GM12878 (cell line): ENCODE measurements at regions not wholly inside any gene's neighbourhood (a gene's known extent, or its start where the extent isn't known, plus 50 kb on each side); places are given as distances from the start of the nearest gene placed in this dataset.

Experiments used
- ATAC-seq: fragments of 200-7000 bp; cut with Tn5 transposase; 3 replicates; pipeline ENCODE4 v1.9.1; 2020; ENCODE audit warnings: mild to moderate bottlenecking, moderate library complexity
- BruUV-seq: library from RNA; stranded (reverse); fragments of 400-500 nt; replicated peaks from 2 replicates; lab custom pipeline; 2021; lab: Mats Ljungman, UMichigan
- CTCF ChIA-PET: fragments of 300-600 bp; sonication (Branson Sonifier 250); formaldehyde crosslinking; extraction: SDS; loops from one replicate; lab custom pipeline; 2021; ENCODE audit warnings: inconsistent platforms; lab: Yijun Ruan, JAX
- POLR2A ChIA-PET: fragments of 350-600 bp; formaldehyde crosslinking; extraction: SDS; loops from one replicate; lab custom pipeline; 2021; ENCODE audit warnings: inconsistent platforms; lab: Charles Lee
- RAD21 ChIA-PET: fragments of 300-600 bp; sonication (Branson Sonifier 250); formaldehyde crosslinking; loops from one replicate; lab custom pipeline; 2023; ENCODE audit warnings: antibody characterized with exemption; ENCODE audit not compliant: unreplicated experiment; lab: Charles Lee
- SMC1A ChIA-PET: fragments of 300-600 bp; sonication (Branson Sonifier 250); formaldehyde crosslinking; loops from one replicate; lab custom pipeline; 2023; ENCODE audit not compliant: unreplicated experiment, uncharacterized antibody; lab: Charles Lee
- DNase-seq: peaks from one replicate; pipeline ENCODE4 v3.0.0-alpha.2; 2011; ENCODE audit warnings: low read depth, low spot score
- FAIRE-seq: peaks from 3 replicates; lab custom pipeline; 2011; peaks lifted over from hg19 to GRCh38; lab: Jason Lieb, UNC
- H2AFZ ChIP-seq: 2 replicates; pipeline ENCODE4 v1.6.0; 2011; ENCODE audit warnings: low read depth, low read length, control low read depth; ENCODE audit not compliant: control insufficient read depth
- H3K27ac ChIP-seq: 2 replicates; pipeline ENCODE4 v1.5.1; 2011; ENCODE audit warnings: control low read depth; ENCODE audit not compliant: control insufficient read depth, insufficient read depth
- H3K27me3 ChIP-seq, 2 experiments: replicated peaks in 1 of 2; 2 replicates each; pipeline versions ENCODE4 v1.6.0 to v1.6.1; 2011; ENCODE audit warnings: low read length in 1 of 2; ENCODE audit not compliant: control insufficient read depth in 2 of 2, insufficient read depth in 2 of 2
- H3K36me3 ChIP-seq, 2 experiments: 2 replicates each; pipeline ENCODE4 v1.5.1; 2011; ENCODE audit warnings: low read length in 1 of 2; ENCODE audit not compliant: control insufficient read depth in 2 of 2, insufficient read depth in 2 of 2
- H3K4me1 ChIP-seq: 2 replicates; pipeline ENCODE4 v1.6.1; 2011; ENCODE audit warnings: mild to moderate bottlenecking, low read length, moderate library complexity, mixed read lengths; ENCODE audit not compliant: control insufficient read depth, insufficient read depth
- H3K4me2 ChIP-seq: 2 replicates; pipeline ENCODE4 v1.6.0; 2011; ENCODE audit warnings: control low read depth; ENCODE audit not compliant: control insufficient read depth, insufficient read depth
- H3K4me3 ChIP-seq: fragments of 200-600 bp; sonication (generic); 2 replicates; pipeline ENCODE4 v1.5.1; 2016
- H3K79me2 ChIP-seq: 2 replicates; pipeline ENCODE4 v1.6.0; 2011; ENCODE audit warnings: low read length; ENCODE audit not compliant: control insufficient read depth, insufficient read depth
- H3K9ac ChIP-seq: 2 replicates; pipeline ENCODE4 v1.8.0; 2011; ENCODE audit warnings: low read length, control low read depth, mixed read lengths; ENCODE audit not compliant: control insufficient read depth, insufficient read depth
- H3K9me3 ChIP-seq: replicated peaks from 3 replicates; pipeline ENCODE4 v1.5.1; 2011; ENCODE audit warnings: mild to moderate bottlenecking, low read length; ENCODE audit not compliant: control insufficient read depth, insufficient read depth
- H4K20me1 ChIP-seq: 2 replicates; pipeline ENCODE4 v1.6.0; 2011; ENCODE audit not compliant: control insufficient read depth, insufficient read depth
- CBX3 ChIP-seq: fragments of 200-600 bp; sonication (generic); IDR thresholded peaks from 2 replicates; pipeline ENCODE4 v1.6.1; 2016; ENCODE audit warnings: low read depth, borderline replicate concordance
- KDM1A ChIP-seq: fragments of 200-600 bp; sonication (generic); IDR thresholded peaks from 2 replicates; pipeline ENCODE4 v1.6.1; 2016; ENCODE audit warnings: borderline replicate concordance
- RAD21 ChIP-seq: IDR thresholded peaks from 2 replicates; pipeline ENCODE4 v1.6.1; 2011; ENCODE audit warnings: mild to moderate bottlenecking, low read depth, low read length, moderate library complexity; ENCODE audit not compliant: insufficient read depth
- RUNX3 ChIP-seq: IDR thresholded peaks from 2 replicates; pipeline ENCODE4 v1.6.1; 2012; ENCODE audit warnings: low read length, inconsistent platforms
- SIN3A ChIP-seq: IDR thresholded peaks from 2 replicates; pipeline ENCODE4 v1.6.1; 2012; ENCODE audit warnings: low read depth, low read length, improper control_type of control experiment
- WGBS: methylation state at CpG from one replicate; pipeline ENCODE4 v1.1.6; 2016; ENCODE audit warnings: low lambda C conversion rate; ENCODE audit not compliant: insufficient replicate concordance, insufficient coverage; ENCODE audit errors: missing lambda C conversion rate; 5-methylcytosine and 5-hydroxymethylcytosine counted together
- in situ Hi-C: fragments of 300-500 bp; cut with MboI; formaldehyde crosslinking; loops from 9 replicates; pipeline ENCODE4 v1.14.3; 2018; ENCODE audit warnings: mixed read lengths
- intact Hi-C: fragments of 100-400 bp; cut with micrococcal nuclease; formaldehyde crosslinking; loops from one replicate; pipeline ENCODE4 v1.14.2; 2022; ENCODE audit not compliant: unreplicated experiment
- TF ChIP-seq, protein P1 (sequence below): IDR thresholded peaks from 2 replicates; pipeline ENCODE4 v1.6.1; 2012; ENCODE audit warnings: low read depth, low read length, improper control_type of control experiment
- TF ChIP-seq, protein P2 (sequence below): IDR thresholded peaks from 2 replicates; pipeline ENCODE4 v1.6.1; 2012; ENCODE audit warnings: improper control_type of control experiment, low read depth, low read length; ENCODE audit not compliant: insufficient replicate concordance

DNA sequence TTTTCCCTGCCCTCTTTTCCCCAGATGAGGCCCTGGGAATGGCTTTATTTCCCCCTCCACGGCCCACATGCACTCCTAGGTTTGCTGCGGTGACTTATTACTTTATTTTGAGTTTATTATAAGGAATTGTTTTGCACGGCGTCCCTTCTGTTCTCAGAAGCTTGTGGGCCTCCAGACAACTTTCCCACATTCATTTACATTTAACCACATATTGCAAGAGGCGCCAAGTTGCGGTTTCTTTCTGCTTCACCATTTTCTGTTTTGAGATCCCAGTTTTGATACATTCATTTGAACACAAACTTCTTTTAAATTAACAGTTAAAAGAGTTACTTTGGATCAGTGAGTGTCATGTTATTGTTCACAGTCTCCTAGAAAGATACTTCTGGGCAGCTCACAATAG lies 532.5 kb upstream of the MGMT start:
- ATAC-seq (no peak), FAIRE-seq (no peak), DNase-seq (no peak)
- CTCF ChIA-PET: no interaction called here
- no peaks in the 10 kb centered on the region for H3K27me3 ChIP-seq
- in situ Hi-C loops (no loop called here), intact Hi-C loops (no loop called here)
- no TSS peak for BruUV-seq
- H3K27ac ChIP-seq: no peak overlapping the region
- H3K4me3 ChIP-seq: no peak overlapping the region
- TF ChIP-seq SIN3A (no peak), RUNX3 (peak; percentile 43)
- no peaks in the 10 kb centered on the region for H3K36me3 ChIP-seq
- RAD21 ChIA-PET: no interaction called here
- no peaks in the 10 kb centered on the region for H3K9me3 ChIP-seq
- H3K4me2 ChIP-seq: no peak overlapping the region
- no peaks in the 10 kb centered on the region for H3K4me1 ChIP-seq
- SMC1A ChIA-PET: no interaction called here
- H2AFZ ChIP-seq: no peak overlapping the region
- H4K20me1 ChIP-seq: no peaks in the 10 kb centered on the region
- POLR2A ChIA-PET: no interaction called here
- no peak overlapping the region for H3K9ac ChIP-seq
- H3K79me2 ChIP-seq: no peaks in the 10 kb centered on the region
- WGBS: 44% methylated on average over 6 of the region's 6 CpGs

DNA sequence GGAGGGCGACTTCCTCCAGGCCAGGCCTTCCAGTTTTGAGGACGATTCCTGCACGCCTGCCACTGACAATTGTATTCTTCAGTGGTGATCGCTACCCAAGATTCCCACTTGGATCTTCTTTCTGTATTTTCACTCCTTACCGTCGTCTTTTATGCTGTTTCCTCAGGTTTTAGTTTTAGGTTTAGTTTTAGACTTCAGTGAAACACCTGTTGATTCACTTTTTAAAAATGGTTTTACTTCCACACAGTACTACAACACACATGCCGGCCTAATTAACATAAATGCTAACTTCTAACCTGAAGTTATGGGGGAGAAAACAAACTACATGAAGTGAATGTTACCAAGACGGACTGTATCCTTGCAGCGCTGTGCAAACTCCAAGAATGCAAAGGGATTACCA lies 530.6 kb upstream of the MGMT start:
- SMC1A ChIA-PET: no interaction called here
- RAD21 ChIA-PET: no interaction called here
- DNase-seq (no peak), FAIRE-seq (no peak), ATAC-seq (no peak)
- no peak overlapping the region for H3K4me3 ChIP-seq
- 25% methylated on average over 9 of the region's 9 CpGs for WGBS
- no peaks in the 10 kb centered on the region for H3K4me1 ChIP-seq
- H3K4me2 ChIP-seq: no peak overlapping the region
- POLR2A ChIA-PET: no interaction called here
- no peak overlapping the region for H3K27ac ChIP-seq
- H3K79me2 ChIP-seq: no peaks in the 10 kb centered on the region
- intact Hi-C loops: no loop called here
- in situ Hi-C loops: no loop called here
- H2AFZ ChIP-seq: no peak overlapping the region
- CTCF ChIA-PET: interaction anchor here (0.8 kb wide), 1 partner anchor 900 kb away, joined by 3 read pairs; no protein-coding TSS in a partner anchor
- H3K9ac ChIP-seq: no peak overlapping the region
- BruUV-seq: no TSS peak
- no peaks in the 10 kb centered on the region for H3K27me3 ChIP-seq
- TF ChIP-seq RAD21 (no peak), KDM1A (no peak), CBX3 (no peak)
- TF ChIP-seq, protein P1, sequence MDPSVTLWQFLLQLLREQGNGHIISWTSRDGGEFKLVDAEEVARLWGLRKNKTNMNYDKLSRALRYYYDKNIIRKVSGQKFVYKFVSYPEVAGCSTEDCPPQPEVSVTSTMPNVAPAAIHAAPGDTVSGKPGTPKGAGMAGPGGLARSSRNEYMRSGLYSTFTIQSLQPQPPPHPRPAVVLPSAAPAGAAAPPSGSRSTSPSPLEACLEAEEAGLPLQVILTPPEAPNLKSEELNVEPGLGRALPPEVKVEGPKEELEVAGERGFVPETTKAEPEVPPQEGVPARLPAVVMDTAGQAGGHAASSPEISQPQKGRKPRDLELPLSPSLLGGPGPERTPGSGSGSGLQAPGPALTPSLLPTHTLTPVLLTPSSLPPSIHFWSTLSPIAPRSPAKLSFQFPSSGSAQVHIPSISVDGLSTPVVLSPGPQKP: no peak
- TF ChIP-seq, protein P2, sequence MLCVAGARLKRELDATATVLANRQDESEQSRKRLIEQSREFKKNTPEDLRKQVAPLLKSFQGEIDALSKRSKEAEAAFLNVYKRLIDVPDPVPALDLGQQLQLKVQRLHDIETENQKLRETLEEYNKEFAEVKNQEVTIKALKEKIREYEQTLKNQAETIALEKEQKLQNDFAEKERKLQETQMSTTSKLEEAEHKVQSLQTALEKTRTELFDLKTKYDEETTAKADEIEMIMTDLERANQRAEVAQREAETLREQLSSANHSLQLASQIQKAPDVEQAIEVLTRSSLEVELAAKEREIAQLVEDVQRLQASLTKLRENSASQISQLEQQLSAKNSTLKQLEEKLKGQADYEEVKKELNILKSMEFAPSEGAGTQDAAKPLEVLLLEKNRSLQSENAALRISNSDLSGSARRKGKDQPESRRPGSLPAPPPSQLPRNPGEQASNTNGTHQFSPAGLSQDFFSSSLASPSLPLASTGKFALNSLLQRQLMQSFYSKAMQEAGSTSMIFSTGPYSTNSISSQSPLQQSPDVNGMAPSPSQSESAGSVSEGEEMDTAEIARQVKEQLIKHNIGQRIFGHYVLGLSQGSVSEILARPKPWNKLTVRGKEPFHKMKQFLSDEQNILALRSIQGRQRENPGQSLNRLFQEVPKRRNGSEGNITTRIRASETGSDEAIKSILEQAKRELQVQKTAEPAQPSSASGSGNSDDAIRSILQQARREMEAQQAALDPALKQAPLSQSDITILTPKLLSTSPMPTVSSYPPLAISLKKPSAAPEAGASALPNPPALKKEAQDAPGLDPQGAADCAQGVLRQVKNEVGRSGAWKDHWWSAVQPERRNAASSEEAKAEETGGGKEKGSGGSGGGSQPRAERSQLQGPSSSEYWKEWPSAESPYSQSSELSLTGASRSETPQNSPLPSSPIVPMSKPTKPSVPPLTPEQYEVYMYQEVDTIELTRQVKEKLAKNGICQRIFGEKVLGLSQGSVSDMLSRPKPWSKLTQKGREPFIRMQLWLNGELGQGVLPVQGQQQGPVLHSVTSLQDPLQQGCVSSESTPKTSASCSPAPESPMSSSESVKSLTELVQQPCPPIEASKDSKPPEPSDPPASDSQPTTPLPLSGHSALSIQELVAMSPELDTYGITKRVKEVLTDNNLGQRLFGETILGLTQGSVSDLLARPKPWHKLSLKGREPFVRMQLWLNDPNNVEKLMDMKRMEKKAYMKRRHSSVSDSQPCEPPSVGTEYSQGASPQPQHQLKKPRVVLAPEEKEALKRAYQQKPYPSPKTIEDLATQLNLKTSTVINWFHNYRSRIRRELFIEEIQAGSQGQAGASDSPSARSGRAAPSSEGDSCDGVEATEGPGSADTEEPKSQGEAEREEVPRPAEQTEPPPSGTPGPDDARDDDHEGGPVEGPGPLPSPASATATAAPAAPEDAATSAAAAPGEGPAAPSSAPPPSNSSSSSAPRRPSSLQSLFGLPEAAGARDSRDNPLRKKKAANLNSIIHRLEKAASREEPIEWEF: no peak
- no peaks in the 10 kb centered on the region for H3K36me3 ChIP-seq
- H4K20me1 ChIP-seq: no peaks in the 10 kb centered on the region
- no peaks in the 10 kb centered on the region for H3K9me3 ChIP-seq
